Tongue (tissue), 1 donor: ENCODE measurements at regions not wholly inside any gene's neighbourhood (a gene's known extent, or its start where the extent isn't known, plus 50 kb on each side); places are given as distances from the start of the nearest gene placed in this dataset.
A peak's percentile ranks its signal among the peaks of the same experiment; 100 is the strongest.
"Not testable (repeated sequence)": the region's sequence is repeated elsewhere in the genome, so short reads cannot be mapped to it uniquely, and the experiment has no call there.

Experiments used
- DNase-seq: peaks from one replicate; pipeline ENCODE4 v3.0.0-alpha.2; 2015

DNA sequence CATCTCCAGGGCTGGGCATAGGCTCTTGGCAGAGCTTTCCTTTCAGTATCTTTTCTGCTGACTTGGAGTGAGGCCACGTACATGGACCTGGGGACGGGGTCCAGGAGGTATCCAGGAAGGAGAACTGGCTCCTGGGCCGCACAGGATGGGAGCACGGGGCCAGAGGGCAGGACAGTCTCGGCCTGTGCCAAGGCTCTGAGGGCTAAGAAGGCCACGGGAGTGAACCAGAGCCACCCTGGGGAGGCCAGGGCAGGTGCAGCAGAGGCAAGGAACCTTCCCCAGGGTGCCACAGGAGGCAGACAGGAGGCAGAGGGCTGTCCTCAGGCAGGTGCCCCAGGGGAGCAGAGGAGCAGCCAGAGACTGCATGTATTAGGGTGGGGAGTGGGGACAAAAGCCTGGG lies 50.3 kb downstream of the PLXNA1 start:
- no peak for DNase-seq

DNA sequence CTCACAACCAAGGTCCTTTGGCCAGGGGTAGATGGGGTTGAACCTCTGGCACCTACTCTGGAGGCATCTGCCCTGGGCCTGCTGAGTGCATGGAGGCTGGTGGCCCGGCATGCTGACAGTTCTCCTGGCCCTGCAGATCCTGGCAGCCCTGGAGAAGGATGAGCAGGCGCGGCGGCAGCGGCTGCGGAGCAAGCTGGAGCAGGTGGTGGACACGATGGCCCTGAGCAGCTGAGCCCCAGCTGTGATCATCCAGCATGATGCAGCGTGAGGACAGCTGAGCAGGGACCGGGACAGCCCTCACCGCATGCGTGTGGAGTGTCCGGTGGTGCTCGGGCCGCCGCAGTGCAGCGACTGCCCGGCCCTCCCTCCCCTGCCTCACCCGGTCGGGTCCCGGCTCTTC lies 50.9 kb downstream of the PLXNA1 start:
- DNase-seq: peak; percentile 92

DNA sequence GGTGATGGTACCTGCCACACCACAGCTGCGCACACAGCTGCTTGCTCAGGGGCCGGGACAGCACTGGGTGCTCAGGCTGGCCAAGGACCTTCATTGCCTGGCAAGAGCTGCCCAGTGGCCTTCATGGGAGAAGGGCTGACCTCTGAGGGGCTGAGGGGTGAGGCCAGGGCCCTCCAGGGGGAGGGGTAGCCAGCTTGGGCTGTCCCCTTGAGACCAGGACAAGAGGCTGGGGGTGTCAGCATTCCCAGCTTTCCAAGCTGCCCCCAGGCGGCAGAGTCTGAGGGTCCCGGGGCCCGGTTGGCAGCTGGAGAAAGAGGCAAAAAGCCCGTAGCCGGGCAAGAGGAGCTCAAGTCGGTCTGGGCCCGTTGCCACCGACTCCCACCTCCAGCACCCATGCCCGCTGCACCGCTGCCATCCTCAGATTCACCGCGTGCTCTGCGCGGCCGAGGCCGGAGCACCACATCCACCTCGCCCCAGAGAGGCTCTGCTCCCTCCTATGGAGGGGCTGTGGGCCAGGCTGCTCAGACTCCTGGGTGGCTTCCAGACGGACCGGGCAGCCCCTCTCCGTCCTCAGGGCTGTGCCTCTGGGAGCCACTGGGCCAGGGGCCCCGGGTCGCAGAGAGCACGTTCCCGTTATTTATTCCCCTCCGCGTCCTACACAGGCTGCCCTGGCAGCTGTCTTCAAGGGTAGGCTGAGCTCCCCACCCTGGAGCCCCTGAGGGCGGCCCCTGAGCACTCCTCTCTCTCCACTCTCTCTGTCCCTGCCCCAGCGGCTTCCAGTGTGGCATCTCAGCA lies 51.5 kb downstream of the PLXNA1 start:
- peak; percentile 53 for DNase-seq

DNA sequence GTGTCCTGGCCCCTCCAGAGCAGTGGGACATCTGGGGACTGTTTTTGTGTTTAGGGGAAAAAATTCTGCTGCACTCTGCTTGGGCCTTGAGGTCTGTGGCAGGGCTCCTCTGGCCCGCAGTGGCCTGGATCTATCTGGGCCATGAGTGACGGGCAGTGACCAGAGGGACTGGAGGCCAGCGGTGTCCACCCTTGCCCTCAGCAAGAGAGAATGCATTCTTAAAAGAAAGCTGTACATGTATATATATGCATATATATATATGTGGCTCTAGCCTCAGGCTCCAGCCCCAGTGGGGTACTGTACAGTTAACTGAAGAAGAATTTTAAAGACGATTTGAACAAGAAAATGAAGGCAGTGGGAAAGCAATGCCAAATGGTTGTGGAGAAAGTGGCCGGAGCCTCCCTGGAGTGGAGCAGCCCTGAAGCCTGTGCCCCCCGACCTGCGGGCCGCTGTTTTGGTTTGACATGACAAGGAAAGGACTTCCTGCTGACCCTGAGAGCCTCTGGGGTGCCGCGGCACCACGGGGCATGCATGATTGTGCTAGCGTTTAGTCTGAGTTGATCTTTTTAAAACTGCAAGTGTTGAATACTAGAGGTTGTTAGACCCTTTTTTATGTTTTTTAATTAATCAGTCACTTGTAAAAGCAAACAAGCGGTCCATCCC lies 52.2 kb downstream of the PLXNA1 start:
- DNase-seq: no peak

DNA sequence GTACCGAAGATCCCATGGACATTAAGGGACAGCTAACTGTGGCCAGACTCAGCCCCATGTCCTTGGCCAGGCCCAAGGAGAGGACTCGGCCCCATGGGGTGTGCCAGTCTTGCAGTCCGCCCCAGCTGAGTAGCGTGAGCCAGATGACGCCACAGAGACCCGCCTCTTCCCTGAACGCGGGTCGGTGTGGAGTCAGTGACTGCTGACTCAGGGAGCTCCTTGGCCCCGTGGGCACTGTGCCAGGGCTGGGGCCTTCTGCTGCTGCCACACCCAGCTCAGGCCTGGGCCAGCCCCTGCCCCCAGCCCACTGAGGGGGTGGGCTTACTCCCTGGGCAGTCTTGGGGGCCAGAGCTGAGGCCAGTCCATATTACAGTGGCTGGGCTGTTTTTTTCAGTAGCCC lies 52.8 kb downstream of the PLXNA1 start:
- peak; percentile 70 for DNase-seq

DNA sequence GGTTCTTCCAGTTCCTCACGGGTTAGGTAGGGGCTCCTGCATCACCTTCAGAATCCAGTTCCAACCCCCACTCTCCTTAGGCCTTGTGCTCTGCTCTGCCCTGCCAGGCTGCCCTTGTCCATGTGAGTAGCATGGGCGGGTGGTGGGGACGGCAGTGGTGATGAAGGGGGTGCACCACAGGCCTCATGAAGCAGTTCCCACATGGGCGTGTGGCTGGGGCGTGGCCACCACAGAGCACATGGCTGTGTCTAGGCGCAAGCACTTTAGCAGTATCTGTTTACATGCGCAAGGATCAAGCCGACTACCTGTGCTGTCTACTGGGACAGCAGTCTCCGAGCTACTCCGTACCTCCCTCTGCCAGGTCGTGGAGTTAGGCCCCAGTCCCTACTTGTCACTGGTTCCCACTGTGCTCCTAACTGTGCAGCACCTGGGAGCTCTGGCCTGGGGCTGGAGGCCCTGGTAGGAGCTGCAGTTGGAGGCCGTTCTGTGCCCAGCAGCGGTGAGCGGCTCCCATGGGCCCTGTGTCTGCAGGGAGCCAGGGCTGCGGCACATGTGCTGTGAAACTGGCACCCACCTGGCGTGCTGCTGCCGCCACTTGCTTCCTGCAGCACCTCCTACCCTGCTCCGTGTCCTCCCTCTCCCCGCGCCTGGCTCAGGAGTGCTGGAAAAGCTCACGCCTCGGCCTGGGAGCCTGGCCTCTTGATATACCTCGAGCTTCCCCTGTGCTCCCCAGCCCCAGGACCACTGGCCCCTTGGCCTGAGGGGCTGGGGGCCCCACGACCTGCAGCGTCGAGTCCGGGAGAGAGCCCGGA lies 53.5 kb downstream of the PLXNA1 start:
- no peak for DNase-seq

DNA sequence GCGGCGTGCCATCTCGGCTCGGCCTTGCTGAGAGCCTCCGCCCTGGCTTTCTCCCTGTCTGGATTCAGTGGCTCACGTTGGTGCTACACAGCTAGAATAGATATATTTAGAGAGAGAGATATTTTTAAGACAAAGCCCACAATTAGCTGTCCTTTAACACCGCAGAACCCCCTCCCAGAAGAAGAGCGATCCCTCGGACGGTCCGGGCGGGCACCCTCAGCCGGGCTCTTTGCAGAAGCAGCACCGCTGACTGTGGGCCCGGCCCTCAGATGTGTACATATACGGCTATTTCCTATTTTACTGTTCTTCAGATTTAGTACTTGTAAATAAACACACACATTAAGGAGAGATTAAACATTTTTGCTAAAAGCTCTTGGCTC lies 54.1 kb downstream of the PLXNA1 start:
- no peak for DNase-seq

DNA sequence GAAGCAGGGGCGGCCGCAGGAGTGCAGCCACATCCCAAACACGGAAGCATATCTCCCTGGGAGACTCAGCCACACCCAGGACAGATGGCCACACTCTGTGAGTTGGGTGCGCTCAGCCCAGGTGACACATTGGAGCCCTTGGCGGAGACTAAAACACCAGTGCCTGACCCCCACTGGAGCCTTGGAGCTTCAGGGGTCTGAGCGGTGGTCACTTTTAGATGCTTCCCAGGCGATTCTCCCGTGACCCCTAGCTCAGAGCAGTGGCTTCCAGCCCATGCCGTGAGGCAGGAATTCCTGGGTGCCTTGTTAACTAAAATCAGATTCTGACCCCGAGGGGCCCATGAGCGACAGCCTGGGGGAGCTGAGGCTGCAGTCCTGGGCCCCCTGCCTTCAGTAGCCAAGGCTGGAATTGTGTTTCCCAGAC lies 54.5 kb downstream of the PLXNA1 start:
- no peak for DNase-seq

DNA sequence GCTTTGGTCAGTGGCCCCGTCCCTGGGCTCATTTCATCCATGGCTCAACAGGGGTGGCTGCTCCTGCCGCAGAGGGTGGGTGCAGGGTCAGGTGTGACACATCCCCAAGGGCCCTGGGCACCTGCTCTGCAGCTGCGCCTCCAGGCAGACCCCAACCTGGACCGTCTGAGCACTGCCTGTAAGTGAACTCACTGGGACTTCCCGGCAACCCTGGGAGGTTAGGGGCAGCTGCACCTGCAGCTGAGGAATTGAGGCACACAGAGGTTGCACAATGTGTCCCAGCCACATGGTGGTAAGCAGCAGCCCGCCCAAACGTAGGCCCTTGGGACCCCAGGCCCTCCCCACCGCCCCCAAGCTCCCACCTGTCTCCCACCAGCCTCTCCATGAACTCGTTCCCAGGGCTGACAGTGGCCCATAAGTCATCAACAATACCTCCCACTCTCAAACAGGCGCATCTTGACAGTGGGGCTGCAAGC lies 55.1 kb downstream of the PLXNA1 start:
- no peak for DNase-seq

DNA sequence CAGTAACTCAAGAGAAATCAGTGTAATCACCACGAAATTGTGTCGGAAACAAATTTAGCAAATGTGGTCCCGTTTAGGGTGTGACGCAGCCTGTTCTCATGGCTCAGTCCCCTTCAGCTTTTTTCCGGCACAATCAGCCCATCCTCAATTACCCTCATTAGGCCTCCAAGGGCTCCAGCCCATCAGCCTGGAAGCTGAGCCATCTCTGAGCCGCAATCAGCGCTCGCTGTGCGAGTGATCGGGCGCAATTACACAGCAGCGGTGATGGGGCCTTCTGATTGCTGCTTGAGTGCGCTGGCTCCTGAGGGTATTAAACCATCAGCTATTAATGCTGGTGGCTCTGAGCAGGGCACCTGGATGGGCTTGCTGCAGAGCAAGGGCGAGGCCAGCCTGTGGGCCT lies 55.6 kb downstream of the PLXNA1 start:
- peak; percentile 63 for DNase-seq

DNA sequence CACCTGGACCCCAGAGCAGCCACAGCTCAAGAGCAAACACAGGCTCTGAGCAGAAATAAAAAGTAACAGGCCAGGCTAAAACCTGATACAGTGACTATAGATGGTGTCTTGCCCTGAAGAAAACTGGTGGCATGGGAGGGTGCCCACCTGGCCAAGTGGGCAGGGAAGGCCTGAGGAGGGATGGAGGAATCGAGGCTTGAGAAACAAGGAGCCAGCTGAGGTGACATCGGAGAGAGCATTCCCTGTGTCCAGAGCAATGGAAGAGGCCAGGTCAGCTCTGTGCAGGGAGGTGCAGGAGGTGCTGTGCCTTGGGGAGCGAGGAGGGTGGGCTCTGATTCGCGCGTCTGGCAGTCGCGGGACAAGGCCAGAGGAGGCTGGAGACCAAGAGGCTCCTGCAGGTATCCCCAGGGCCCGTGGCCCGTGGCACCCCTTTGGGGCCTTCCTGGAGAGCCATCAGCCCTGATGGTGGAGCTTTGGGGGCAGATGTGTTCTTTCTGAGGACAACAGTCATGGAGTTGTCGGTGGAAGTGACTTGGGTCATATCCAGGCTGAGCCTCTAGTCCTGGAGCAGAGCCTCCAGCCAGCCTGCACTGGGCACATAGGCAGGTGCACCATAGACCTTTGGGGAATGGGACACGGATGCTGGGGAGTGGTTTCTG lies 56.1 kb downstream of the PLXNA1 start:
- DNase-seq: no peak

DNA sequence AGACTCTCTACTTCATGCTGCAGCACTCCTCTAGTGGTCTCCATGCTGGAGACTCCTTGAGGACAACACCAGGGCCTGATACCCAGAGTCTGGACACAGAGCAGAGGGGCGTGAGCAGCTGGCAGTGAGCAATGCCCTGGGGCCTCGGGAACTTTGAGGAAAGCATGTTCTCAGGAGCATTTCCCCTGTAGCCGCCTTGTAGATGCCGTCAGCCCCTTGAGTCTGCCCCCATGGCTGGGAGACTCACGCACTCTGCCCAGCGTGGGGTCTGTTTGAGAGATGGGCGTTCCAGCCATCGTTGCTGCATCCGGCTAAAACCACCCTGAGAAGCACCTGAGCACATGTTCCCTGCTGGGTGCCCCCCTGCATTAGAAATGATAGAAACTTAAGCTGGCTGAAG lies 56.8 kb downstream of the PLXNA1 start:
- no peak for DNase-seq

DNA sequence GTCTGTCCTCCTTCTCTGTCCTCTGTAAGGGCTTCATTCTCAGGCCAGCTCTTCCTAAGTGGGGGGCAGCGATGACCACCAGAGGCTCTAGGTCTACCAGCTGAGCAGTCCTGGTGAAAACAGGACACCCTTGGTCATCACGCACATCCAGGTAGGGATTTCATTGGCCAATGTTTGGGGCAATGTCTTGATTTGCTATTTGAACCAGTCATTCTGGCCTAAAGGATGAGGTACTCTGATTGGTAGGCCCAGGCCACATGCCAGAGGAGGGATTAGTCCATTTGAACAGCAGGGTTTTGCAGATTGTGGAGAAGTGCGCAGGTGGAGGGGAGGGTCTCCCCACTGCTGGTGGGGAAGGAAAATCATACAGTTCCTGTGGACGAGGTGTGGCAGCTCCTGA lies 57.3 kb downstream of the PLXNA1 start:
- DNase-seq: no peak

DNA sequence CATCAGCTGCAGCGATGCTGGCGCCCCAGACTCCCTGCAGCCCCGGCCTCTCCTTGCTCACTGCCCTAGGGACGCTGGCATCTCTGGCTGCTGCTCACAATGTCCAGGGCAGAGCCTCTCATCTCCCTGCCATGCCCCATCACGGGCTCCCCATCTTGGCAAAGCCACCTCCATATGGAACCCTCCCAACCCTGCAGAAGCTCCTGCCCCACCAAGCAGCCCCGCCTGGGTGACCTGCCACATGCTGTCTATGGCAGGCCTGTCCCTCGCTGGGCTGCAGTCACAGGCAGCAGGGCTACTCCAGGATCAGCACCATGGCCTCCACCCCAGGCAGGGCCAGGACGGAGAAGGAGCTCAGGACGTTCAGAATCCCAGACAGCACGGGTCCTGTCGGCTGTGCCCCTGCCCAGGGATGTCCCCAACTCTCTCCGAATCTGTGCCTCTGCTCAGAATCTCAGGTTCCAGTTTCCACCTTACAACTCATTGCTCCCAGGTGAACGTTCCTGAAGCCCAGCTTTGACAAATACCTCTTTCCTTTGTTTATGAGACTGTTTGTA lies 58.4 kb downstream of the PLXNA1 start:
- no peak for DNase-seq

DNA sequence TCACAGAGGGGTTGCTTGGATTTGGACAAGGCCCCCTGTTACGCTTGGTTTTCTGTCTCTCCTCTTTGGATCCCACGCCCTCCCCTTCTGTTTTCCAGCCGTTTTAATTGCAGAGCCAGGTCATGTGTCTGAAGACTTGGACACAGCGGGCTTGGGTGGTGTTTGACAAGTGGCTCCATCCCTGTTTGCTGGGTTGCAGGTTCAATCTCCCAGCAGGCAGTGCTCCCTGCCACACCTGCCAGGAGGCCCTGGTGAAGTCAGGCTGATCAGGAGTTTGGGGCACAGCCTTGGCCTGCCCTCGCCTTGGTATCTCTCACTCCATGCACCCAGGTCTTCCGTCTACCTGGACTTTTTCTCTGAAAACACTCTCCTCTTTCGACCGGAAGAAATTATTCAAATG lies 59.0 kb downstream of the PLXNA1 start:
- DNase-seq: no peak

DNA sequence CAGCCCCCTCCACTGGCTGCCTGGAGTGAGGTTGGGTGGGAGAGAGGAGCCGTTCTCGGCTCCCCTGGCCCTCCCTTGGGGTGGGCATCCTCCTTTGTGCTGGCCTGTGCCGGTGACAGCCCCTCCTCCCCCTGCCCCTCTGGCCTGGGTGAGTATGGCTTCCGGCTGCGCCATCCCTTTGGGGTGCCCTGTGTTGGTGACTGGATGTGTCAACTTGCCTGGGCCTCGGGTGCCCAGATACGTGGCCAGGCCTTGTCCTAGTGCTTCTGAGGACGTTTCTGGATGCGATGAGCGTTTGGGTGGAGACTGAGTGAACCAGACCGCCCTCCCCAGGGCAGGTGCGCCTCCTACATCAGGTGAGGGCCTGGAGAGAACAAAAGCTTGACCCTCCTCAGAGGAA lies 59.7 kb downstream of the PLXNA1 start:
- DNase-seq: no peak

DNA sequence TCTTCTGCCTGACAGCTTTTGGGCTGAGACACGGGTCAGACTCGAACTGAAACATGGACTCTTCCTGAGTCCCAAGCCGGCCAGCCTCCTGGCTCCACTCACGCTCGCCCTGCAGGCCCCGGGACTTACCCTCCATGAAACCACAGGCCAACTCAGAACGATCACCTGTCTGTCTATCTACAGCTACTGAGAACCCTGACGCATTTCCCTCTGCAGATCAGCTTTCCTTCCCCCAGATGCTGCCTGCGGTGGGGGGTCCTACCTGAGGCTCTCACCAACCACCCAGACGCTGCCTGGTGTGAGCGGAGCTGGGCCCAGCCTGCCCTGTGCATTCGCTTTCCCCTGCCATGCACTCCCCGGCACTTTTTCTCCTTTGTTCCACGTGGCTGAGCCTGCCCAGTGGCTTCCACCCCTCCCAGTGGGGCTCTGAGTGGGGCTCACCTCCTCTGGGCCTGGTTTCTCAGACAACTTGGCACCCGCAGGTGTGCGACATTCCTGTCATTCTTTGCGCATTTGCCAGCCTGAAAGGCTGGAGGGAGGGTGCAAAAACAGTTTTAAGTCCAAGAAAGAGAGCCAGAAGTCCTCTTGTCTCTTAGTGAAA lies 60.2 kb downstream of the PLXNA1 start:
- DNase-seq: no peak

DNA sequence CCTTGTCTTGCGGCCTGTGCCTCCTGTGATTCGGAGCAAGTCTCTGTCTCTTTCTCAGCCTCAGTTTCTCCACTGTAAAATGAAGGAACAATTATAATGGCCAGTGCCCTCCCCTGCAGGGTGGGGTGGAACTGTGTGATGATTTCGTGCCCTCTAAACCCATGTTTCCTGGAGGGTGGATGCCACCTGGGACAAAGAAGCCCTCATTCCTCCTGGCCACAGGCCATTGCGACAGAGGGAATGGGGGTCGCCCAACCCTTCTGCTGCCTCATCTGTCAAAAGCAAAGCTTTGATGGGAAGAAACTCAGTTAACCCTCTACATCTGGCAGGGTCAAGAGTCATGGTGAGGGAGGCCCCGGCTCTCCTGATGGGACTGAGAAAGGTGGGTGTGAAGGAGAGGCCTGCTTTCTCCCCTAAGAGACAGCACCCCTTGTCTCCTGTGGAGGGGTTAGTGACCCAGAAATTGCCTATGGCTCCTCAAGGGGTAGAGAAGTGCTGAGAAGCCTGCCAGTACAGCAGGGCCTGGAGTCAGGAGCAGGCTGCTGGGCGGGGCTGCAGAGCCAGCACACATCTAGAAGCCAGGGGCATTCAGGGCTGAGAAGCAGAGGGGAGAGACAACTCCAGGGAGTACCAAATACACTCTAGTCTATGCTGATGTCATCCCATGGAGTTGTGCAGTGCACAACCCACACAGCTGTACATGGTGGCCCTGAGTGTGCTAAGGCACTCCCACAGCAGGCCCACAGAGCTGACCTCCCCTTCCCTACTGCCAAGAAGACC lies 61.0 kb downstream of the PLXNA1 start:
- DNase-seq: no peak

DNA sequence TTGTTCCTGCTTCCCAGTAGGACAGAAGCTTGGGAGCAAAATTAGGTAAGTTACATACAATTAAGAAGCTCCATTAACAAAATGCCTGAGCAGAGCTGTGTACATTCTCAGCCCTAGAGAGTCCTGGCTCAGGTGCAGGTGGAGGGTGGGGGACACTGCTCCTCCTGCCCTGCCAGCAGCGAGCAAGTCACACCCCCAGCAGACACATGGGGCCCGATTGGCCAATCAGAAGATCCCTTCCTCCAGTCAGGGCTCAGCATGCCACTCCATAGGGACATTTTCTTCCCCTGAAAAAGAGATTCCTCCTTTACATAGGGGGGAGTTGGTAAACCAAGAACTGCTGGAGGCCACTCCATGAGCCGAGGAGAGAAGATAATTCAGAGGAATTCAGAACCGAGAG lies 62.1 kb downstream of the PLXNA1 start:
- no peak for DNase-seq

DNA sequence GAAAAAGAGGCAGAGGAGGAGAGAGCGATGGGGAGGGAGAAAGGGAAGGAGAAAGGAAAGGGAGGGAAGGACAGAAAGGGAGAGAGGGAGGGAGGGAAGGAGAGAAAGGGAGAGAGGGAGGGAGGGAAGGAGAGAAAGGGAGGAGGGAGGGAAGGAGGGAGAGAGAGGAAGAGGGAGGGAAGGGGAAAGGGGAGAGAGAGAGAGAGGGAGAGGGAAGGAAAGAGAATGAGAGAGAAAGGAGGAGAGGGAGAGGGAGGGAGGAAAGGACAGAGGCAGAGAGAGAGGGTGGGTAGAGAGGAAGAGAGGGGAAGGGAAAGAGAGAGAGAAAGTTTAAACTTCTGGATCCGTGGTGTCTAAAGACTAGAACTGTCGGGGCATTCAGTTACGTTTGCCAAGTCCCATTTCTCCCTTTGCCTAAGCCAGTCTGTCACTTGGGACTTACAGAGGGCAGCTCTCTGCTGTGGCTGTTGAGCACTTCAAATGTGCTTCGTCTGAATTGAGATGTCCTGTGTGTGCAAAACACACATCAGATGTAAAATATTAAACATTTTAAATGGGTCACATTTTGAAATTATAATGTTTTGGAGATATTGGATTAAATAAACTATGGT lies 62.6 kb downstream of the PLXNA1 start:
- DNase-seq: no peak

DNA sequence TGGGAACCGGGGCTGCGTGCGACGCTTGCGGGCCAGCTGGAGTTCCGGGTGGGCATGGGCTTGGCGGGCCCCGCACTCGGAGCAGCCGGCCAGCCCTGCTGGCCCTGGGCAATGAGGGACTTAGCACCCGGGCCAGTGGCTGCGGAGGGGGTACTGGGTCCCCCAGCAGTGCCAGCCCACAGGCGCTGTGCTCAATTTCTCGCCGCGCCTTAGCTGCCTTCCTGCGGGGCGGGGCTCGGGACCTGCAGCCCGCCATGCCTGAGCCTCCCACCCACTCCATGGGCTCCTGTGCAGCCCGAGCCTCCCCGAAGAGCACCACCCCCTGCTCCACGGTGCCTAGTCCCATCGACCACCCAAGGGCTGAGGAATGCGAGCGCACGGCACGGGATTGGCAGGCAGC lies 63.8 kb downstream of the PLXNA1 start:
- not testable (repeated sequence) for DNase-seq
